GM12875 (cell line): ENCODE measurements at regions not wholly inside any gene's neighbourhood (a gene's known extent, or its start where the extent isn't known, plus 50 kb on each side); places are given as distances from the start of the nearest gene placed in this dataset.

Experiments
- H3K4me3 ChIP-seq: one replicate; pipeline ENCODE4 v1.5.1; 2011; ENCODE audit warnings: low read depth, low read length, control low read depth
- TF ChIP-seq, protein P1 (sequence below): IDR thresholded peaks from 2 replicates; pipeline ENCODE4 v1.5.1; 2011; ENCODE audit warnings: low read depth, mild to moderate bottlenecking, control low read depth, inconsistent platforms, low read length, moderate library complexity, borderline replicate concordance; ENCODE audit not compliant: insufficient read depth

DNA sequence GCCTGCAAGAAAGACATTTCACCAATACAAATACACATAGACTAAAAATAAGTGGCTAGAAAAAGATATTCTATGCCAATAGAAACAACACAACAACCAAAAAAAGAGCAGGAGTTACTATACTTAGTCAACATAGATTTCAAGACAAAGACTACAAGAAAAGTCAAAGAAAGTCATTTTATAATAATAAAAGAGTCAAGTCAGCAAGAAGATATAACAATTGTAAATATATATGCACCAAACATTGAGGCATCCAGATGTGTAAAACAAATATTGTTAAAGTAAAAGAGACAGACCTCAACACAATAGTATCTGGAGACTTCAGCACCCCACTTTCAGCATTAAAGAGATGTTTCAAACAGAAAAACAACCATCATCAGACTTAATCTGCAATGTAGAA is 104.6 kb downstream of the AMY1C start:
- TF ChIP-seq, protein P1, sequence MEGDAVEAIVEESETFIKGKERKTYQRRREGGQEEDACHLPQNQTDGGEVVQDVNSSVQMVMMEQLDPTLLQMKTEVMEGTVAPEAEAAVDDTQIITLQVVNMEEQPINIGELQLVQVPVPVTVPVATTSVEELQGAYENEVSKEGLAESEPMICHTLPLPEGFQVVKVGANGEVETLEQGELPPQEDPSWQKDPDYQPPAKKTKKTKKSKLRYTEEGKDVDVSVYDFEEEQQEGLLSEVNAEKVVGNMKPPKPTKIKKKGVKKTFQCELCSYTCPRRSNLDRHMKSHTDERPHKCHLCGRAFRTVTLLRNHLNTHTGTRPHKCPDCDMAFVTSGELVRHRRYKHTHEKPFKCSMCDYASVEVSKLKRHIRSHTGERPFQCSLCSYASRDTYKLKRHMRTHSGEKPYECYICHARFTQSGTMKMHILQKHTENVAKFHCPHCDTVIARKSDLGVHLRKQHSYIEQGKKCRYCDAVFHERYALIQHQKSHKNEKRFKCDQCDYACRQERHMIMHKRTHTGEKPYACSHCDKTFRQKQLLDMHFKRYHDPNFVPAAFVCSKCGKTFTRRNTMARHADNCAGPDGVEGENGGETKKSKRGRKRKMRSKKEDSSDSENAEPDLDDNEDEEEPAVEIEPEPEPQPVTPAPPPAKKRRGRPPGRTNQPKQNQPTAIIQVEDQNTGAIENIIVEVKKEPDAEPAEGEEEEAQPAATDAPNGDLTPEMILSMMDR = no peak
- no peak overlapping the region for H3K4me3 ChIP-seq

DNA sequence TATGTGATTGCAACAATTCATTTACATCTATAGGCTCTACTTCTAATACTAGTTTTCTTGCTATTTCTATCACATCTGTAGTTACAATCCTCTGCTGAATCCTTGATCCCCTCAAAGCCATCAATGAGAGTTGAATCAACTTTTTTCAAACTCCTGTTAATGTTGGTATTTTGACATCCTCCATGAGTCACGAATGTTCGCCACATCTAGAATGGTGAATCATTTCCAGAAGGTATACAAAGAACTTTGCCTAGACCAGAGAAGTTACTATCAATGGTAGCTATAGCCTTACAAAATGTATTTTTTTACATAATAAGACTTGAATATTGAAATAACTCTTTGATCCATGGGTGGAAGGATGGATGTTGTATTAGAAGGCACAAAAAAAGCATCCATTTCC is 110.0 kb downstream of the AMY1C start:
- no peak overlapping the region for H3K4me3 ChIP-seq
- TF ChIP-seq, protein P1 = no peak

DNA sequence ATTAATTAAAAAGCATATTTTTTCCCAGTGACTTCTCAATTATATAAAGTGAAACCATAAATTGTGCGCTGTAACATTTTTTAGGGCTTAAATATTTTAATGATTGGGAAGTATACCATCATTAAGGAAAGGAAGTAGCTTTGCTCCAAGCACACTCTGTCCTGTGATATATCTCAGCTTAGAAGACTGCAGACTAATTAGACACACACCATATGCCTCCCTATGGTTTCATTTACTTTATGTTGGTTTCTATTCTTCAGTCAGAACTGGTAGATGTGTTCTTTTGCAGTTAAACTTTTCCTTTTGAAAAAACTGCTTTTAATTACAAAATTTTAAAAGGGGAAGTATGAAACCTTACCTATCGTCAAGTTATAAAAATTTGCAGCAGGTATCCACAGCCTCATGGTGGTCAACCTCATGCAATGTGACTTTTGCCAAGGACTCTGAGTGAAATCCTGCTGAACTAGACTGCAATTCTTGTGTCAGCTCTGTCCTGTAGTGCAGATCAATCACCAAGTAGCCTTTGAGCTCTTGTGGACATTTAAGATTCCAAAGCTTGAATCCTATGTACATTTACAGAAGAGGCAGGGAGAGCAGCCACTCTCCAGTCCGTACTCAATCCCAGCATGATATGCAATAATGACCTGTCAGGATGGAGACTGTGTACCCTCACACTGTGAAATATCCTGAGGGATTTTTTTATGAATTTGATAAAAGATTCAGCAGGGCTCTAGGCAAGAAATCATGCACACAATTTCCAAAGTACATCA is 149.1 kb downstream of the AMY1C start:
- TF ChIP-seq, protein P1 = no peak
- H3K4me3 ChIP-seq = no peak overlapping the region

DNA sequence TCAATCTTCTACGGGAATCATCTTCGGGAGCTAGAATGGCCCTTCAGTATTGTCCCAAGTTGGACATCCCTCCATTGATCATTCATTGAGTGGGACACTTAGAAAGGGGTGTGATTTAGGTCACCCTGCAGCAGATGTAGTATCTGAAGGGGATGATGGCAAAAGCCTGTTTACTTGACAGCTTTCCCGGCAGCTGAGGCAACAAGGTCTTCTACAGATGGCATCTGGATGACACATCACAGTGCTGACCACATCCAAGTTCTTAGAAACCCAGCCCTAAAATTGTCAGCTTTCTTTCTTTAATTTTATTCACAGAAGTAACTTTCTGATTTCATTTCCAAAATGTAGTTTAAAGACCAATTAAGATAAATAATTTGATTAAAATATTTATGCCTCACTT is 150.3 kb downstream of the AMY1C start:
- H3K4me3 ChIP-seq = no peak overlapping the region
- TF ChIP-seq, protein P1 = no peak

DNA sequence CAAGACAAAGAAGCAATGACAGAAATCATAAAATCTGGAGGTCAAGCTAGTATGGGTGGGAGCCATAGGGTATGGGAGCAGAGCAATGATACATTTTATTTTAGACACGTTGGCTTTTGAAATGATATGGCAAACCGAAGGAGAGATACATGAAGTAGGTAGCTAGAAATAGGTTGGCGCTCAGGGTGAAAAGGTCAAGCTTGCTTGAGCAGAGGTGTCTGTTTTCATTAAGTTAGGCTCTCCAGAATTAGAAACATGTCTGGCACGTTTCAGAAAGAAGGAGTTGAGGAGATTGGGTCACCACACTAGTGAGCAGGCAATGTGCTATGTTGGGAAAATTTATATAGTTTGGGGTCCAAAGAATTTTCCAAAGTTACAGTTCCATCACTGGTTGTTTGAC is 151.4 kb downstream of the AMY1C start:
- no peak overlapping the region for H3K4me3 ChIP-seq
- TF ChIP-seq, protein P1 = no peak

DNA sequence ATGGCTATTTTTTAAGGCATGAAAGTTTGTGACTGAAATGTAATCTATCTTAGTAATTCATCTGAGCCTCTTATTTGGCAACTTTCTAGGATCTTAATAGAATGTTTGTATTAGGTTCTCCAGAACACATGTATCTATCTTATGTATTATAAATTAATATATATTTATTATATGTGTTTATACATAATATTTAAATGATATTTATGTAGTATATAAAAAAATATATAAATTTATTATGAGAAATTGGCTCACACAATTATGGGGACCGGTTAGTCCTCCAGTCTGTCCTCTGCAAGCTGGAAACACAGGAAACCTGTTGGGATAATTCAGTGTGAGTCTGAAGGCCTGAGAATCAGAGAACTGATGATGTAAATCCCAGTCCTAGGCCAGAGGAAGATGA is 155.7 kb downstream of the AMY1C start:
- H3K4me3 ChIP-seq = no peak overlapping the region
- TF ChIP-seq, protein P1 = no peak

DNA sequence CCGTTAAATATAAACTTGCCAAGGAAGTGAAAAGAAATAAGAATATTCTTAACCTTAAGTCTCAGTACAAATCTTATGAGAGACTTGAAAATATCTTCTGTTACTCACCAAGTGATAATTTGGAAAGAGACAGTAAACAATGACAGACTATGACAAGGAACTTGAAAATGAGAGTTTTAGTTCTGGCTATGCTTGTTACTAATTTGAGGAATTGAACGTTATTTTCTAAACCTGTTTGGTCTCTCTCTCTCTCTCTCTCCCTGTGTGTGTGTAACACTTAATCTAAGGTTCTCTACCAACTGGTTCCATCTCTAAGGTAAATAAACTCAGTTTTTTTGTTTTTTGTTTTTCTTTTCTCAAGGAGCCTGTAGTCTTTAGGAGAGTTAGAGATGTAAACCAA is 161.8 kb downstream of the AMY1C start:
- H3K4me3 ChIP-seq = no peak overlapping the region
- TF ChIP-seq, protein P1 = no peak
